ENCODE measurements at regions not wholly inside any gene's neighbourhood (a gene's known extent, or its start where the extent isn't known, plus 50 kb on each side); places are given as distances from the start of the nearest gene placed in this dataset.

DNA sequence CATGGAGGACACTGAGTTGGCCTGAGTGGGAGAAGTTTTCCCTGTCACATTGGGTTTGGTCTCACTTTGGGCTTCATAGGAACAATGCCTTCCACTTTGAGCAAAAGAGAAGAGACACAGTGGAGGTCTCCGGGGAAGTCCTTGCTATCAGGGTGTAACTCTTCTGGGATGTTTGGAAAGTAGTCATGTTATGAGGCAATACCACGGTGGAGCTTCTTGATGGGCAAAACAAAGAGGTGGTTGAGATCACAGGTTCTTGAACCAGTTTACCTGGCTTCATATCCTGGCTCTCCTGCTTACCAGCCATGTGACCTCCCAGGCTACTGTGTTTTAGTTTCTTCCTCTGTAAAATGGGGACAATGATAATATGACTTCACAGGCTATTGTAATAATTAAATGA, 478.6 kb downstream of the SLC4A3 start:
- no peak for DNase-seq
- H3K4me1 ChIP-seq (ENCODE audit: insufficient read depth, low read length): no peaks in the 10 kb centered on the region; the same call in 1 of the 2 replicates
- POLR2A ChIA-PET (ENCODE audit: unreplicated experiment): no interaction called here
- H3K9me2 ChIP-seq (replicated peaks; ENCODE audit: low read length): no peaks in the 10 kb centered on the region
- no TSS peak for BruUV-seq (replicated peaks)
- TF ChIP-seq EZH2 (IDR thresholded peaks at IDR 0.05; ENCODE audit: low read length, unreplicated experiment) (no peak), EZH2phosphoT487 (IDR thresholded peaks at IDR 0.05; ENCODE audit: borderline replicate concordance, low read length) (no peak)
- TF ChIP-seq, protein P1, sequence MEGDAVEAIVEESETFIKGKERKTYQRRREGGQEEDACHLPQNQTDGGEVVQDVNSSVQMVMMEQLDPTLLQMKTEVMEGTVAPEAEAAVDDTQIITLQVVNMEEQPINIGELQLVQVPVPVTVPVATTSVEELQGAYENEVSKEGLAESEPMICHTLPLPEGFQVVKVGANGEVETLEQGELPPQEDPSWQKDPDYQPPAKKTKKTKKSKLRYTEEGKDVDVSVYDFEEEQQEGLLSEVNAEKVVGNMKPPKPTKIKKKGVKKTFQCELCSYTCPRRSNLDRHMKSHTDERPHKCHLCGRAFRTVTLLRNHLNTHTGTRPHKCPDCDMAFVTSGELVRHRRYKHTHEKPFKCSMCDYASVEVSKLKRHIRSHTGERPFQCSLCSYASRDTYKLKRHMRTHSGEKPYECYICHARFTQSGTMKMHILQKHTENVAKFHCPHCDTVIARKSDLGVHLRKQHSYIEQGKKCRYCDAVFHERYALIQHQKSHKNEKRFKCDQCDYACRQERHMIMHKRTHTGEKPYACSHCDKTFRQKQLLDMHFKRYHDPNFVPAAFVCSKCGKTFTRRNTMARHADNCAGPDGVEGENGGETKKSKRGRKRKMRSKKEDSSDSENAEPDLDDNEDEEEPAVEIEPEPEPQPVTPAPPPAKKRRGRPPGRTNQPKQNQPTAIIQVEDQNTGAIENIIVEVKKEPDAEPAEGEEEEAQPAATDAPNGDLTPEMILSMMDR (conservative IDR thresholded peaks at IDR 0.05; ENCODE audit: low read depth, low read length): no peak
- no peaks in the 10 kb centered on the region for H3F3A ChIP-seq (ENCODE audit: low read length, unreplicated experiment)
- no peak for ATAC-seq
- no peak overlapping the region for H3K27ac ChIP-seq (ENCODE audit: low read length)
- no peak overlapping the region for H2AFZ ChIP-seq (ENCODE audit: low read length)
- no peaks in the 10 kb centered on the region for H3K27me3 ChIP-seq (ENCODE audit: low read length)
- intact Hi-C loops (cut with micrococcal nuclease): no loop called here
- H3K4me2 ChIP-seq (ENCODE audit: low read length): no peak overlapping the region
- no peaks in the 10 kb centered on the region for H3K9me3 ChIP-seq (ENCODE audit: low read length)
- H4K20me1 ChIP-seq (ENCODE audit: low read length): no peaks in the 10 kb centered on the region
- no peaks in the 10 kb centered on the region for H3K79me2 ChIP-seq (ENCODE audit: low read length)
- no peaks in the 10 kb centered on the region for H3K36me3 ChIP-seq (ENCODE audit: low read depth, low read length)
- CTCF ChIA-PET: no interaction called here
- no peak overlapping the region for H3K4me3 ChIP-seq (ENCODE audit: low read length)
- no peak overlapping the region for H3K9ac ChIP-seq (ENCODE audit: low read length)

DNA sequence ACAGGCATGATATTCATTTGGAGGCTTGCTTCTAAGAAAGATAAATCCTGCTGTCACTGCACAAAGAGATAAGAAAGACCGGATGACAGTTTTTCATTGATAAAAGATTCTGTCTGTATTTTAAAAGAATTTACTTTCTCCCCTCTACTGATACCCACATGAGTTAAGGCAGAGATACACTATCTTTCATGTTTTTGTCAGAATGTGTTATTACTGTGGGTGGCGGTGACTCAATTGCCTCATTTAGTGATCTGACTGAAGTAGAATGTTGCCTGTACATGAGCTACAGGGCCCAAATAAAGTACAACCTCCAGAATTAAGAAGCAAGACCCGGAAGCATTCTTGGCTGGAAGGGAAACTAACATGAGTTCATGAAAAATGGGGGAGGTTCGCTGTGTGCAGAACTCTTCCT, 480.0 kb downstream of the SLC4A3 start:
- H3K4me3 ChIP-seq (ENCODE audit: low read length): no peak overlapping the region
- no peaks in the 10 kb centered on the region for H3F3A ChIP-seq (ENCODE audit: low read length, unreplicated experiment)
- no peaks in the 10 kb centered on the region for H4K20me1 ChIP-seq (ENCODE audit: low read length)
- H3K79me2 ChIP-seq (ENCODE audit: low read length): no peaks in the 10 kb centered on the region
- no peaks in the 10 kb centered on the region for H3K27me3 ChIP-seq (ENCODE audit: low read length)
- CTCF ChIA-PET: no interaction called here
- H2AFZ ChIP-seq (ENCODE audit: low read length): no peak overlapping the region
- no peaks in the 10 kb centered on the region for H3K9me2 ChIP-seq (replicated peaks; ENCODE audit: low read length)
- H3K9me3 ChIP-seq (ENCODE audit: low read length): no peaks in the 10 kb centered on the region
- POLR2A ChIA-PET (ENCODE audit: unreplicated experiment): no interaction called here
- no peak overlapping the region for H3K27ac ChIP-seq (ENCODE audit: low read length)
- TF ChIP-seq EZH2 (IDR thresholded peaks at IDR 0.05; ENCODE audit: low read length, unreplicated experiment): no peak
- TF ChIP-seq EZH2phosphoT487 (IDR thresholded peaks at IDR 0.05; ENCODE audit: borderline replicate concordance, low read length): no peak
- TF ChIP-seq, protein P1 (conservative IDR thresholded peaks at IDR 0.05; ENCODE audit: low read depth, low read length): no peak
- no peak overlapping the region for H3K9ac ChIP-seq (ENCODE audit: low read length)
- H3K36me3 ChIP-seq (ENCODE audit: low read depth, low read length): no peaks in the 10 kb centered on the region
- no TSS peak for BruUV-seq (replicated peaks)
- intact Hi-C loops (cut with micrococcal nuclease): no loop called here
- no peak overlapping the region for H3K4me2 ChIP-seq (ENCODE audit: low read length)
- ATAC-seq (no peak), DNase-seq (no peak)
- no peaks in the 10 kb centered on the region; the same call in 1 of the 2 replicates for H3K4me1 ChIP-seq (ENCODE audit: insufficient read depth, low read length)

DNA sequence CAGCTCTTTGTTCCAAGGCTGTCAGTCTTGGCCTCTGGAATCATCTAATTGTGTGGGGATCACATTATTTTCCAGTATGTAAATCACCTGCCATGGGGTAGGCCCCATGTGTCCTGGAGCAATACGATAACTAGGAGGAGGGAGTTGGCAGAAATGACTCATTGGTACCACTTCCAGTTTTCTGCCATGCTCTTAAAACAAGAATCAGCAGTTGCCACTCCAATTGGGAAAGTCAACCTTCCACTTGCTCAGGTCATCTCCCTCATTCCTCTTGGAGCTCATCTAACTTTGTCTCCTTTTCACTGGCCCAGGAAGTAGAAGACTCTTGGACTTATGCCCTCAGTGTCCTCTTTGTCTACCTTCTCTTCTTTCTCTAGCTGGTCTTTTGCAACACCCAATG, 487.0 kb downstream of the SLC4A3 start:
- Histone ChIP-seq H3K79me2 (ENCODE audit: low read length) (no peaks in the 10 kb centered on the region), H3K4me1 (ENCODE audit: insufficient read depth, low read length) (no peaks in the 10 kb centered on the region), H3K4me2 (ENCODE audit: low read length) (no peak overlapping the region), H3K9ac (ENCODE audit: low read length) (no peak overlapping the region), H3K36me3 (ENCODE audit: low read depth, low read length) (no peaks in the 10 kb centered on the region), H3K9me2 (replicated peaks; ENCODE audit: low read length) (no peaks in the 10 kb centered on the region), H3K27ac (ENCODE audit: low read length) (no peak overlapping the region), H3K9me3 (ENCODE audit: low read length) (no peaks in the 10 kb centered on the region; the same call in 1 of the 2 replicates), H2AFZ (ENCODE audit: low read length) (no peak overlapping the region), H3F3A (ENCODE audit: low read length, unreplicated experiment) (no peaks in the 10 kb centered on the region), H3K27me3 (ENCODE audit: low read length) (no peaks in the 10 kb centered on the region), H4K20me1 (ENCODE audit: low read length) (no peaks in the 10 kb centered on the region), H3K4me3 (ENCODE audit: low read length) (no peak overlapping the region)
- CTCF ChIA-PET: no interaction called here
- no peak for ATAC-seq
- TF ChIP-seq, protein P1 (conservative IDR thresholded peaks at IDR 0.05; ENCODE audit: low read depth, low read length): no peak
- no peak for TF ChIP-seq EZH2phosphoT487 (IDR thresholded peaks at IDR 0.05; ENCODE audit: borderline replicate concordance, low read length)
- TF ChIP-seq EZH2 (IDR thresholded peaks at IDR 0.05; ENCODE audit: low read length, unreplicated experiment): no peak
- BruUV-seq (replicated peaks): no TSS peak
- no peak for DNase-seq
- intact Hi-C loops (cut with micrococcal nuclease): no loop called here
- POLR2A ChIA-PET (ENCODE audit: unreplicated experiment): interaction anchor here (0.5 kb wide), 1 partner anchor 1209 kb away, joined by 3 read pairs; no protein-coding TSS in a partner anchor
